ENCODE measurements at regions not wholly inside any gene's neighbourhood (a gene's known extent, or its start where the extent isn't known, plus 50 kb on each side); places are given as distances from the start of the nearest gene placed in this dataset.
"Not testable (repeated sequence)": the region's sequence is repeated elsewhere in the genome, so short reads cannot be mapped to it uniquely, and the experiment has no call there.

- no TSS peak for BruUV-seq (replicated peaks)
These were observed 133.0 kb upstream of the STK32A start for GRCh38 chr5:147101659-147102369.

GRCh38 chr5:147112899-147113298, 121.9 kb upstream of the STK32A start:
- H3K36me3 ChIP-seq (ENCODE audit: low read depth, low read length) = no peaks in the 10 kb centered on the region
- TF ChIP-seq CTCF (conservative IDR thresholded peaks at IDR 0.05; ENCODE audit: low read depth, low read length) = no peak
- no peak for TF ChIP-seq EZH2 (IDR thresholded peaks at IDR 0.05; ENCODE audit: low read length, unreplicated experiment)
- TF ChIP-seq EZH2phosphoT487 (IDR thresholded peaks at IDR 0.05; ENCODE audit: borderline replicate concordance, low read length) = no peak
- DNase-seq (no peak), ATAC-seq (no peak)
- no peaks in the 10 kb centered on the region for H3K9me2 ChIP-seq (replicated peaks; ENCODE audit: low read length)
- H3F3A ChIP-seq (ENCODE audit: low read length, unreplicated experiment) = no peaks in the 10 kb centered on the region
- no peaks in the 10 kb centered on the region for H3K9me3 ChIP-seq (ENCODE audit: low read length)
- H3K27ac ChIP-seq (ENCODE audit: low read length) = no peak overlapping the region
- no peak overlapping the region for H3K4me2 ChIP-seq (ENCODE audit: low read length)
- intact Hi-C loops (cut with micrococcal nuclease) = no loop called here
- no peak overlapping the region for H3K9ac ChIP-seq (ENCODE audit: low read length)
- H3K4me3 ChIP-seq (ENCODE audit: low read length) = no peak overlapping the region
- BruUV-seq (replicated peaks) = no TSS peak
- no peak overlapping the region for H2AFZ ChIP-seq (ENCODE audit: low read length)
- H4K20me1 ChIP-seq (ENCODE audit: low read length) = no peaks in the 10 kb centered on the region
- POLR2A ChIA-PET (ENCODE audit: unreplicated experiment) = no interaction called here
- peaks cover 3% of the 10 kb centered on the region; the same call in 1 of the 2 replicates for H3K27me3 ChIP-seq (ENCODE audit: low read length)
- no peaks in the 10 kb centered on the region for H3K79me2 ChIP-seq (ENCODE audit: low read length)
- no peaks in the 10 kb centered on the region for H3K4me1 ChIP-seq (ENCODE audit: insufficient read depth, low read length)
- CTCF ChIA-PET = no interaction called here

More at GRCh38 chr5:147101659-147102369, 133.0 kb upstream of the STK32A start:
- ATAC-seq = no peak
- no peaks in the 10 kb centered on the region for H3F3A ChIP-seq (ENCODE audit: low read length, unreplicated experiment)
- H3K9ac ChIP-seq (ENCODE audit: low read length) = no peak overlapping the region
- ChIA-PET CTCF (no interaction called here), POLR2A (ENCODE audit: unreplicated experiment) (no interaction called here)
- H3K4me3 ChIP-seq (ENCODE audit: low read length) = no peak overlapping the region
- H3K27ac ChIP-seq (ENCODE audit: low read length) = no peak overlapping the region
- TF ChIP-seq EZH2phosphoT487 (IDR thresholded peaks at IDR 0.05; ENCODE audit: borderline replicate concordance, low read length) = no peak
- TF ChIP-seq EZH2 (IDR thresholded peaks at IDR 0.05; ENCODE audit: low read length, unreplicated experiment) = no peak
- no peak for TF ChIP-seq CTCF (conservative IDR thresholded peaks at IDR 0.05; ENCODE audit: low read depth, low read length)
- H3K4me1 ChIP-seq (ENCODE audit: insufficient read depth, low read length) = no peaks in the 10 kb centered on the region
- H3K9me2 ChIP-seq (replicated peaks; ENCODE audit: low read length) = no peaks in the 10 kb centered on the region
- intact Hi-C loops (cut with micrococcal nuclease) = no loop called here
- no peaks in the 10 kb centered on the region for H3K9me3 ChIP-seq (ENCODE audit: low read length)
- DNase-seq = no peak
- H3K4me2 ChIP-seq (ENCODE audit: low read length) = no peak overlapping the region
- no peaks in the 10 kb centered on the region for H4K20me1 ChIP-seq (ENCODE audit: low read length)
- no peaks in the 10 kb centered on the region for H3K79me2 ChIP-seq (ENCODE audit: low read length)
- H2AFZ ChIP-seq (ENCODE audit: low read length) = no peak overlapping the region
- H3K36me3 ChIP-seq (ENCODE audit: low read depth, low read length) = no peaks in the 10 kb centered on the region
- peaks cover 10% of the 10 kb centered on the region; the same call in 1 of the 2 replicates for H3K27me3 ChIP-seq (ENCODE audit: low read length)

DNA sequence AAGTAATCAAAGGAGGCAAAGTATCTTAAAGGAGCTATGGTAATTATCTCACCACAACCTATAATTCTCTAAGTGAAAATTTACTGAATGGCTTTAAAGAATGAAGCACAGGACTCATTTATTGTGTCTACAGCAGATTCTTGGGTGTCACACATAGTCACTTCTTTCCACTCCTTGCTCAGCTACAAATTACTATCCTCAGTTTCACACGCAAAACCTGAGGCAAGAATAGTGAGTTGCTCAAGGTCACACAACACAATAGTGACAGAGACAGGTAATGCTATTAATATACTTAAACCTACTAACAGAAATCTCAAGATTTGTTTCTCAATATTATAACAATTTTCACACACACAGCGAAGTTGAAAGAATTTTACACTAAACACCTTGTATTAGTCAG, 120.9 kb upstream of the STK32A start:
- no peaks in the 10 kb centered on the region for H3K36me3 ChIP-seq (ENCODE audit: low read depth, low read length)
- H3K4me1 ChIP-seq (ENCODE audit: insufficient read depth, low read length) = no peaks in the 10 kb centered on the region
- H3K9ac ChIP-seq (ENCODE audit: low read length) = no peak overlapping the region
- H3K9me2 ChIP-seq (replicated peaks; ENCODE audit: low read length) = no peaks in the 10 kb centered on the region
- no peaks in the 10 kb centered on the region for H4K20me1 ChIP-seq (ENCODE audit: low read length)
- ATAC-seq (no peak), DNase-seq (no peak)
- no peaks in the 10 kb centered on the region for H3K79me2 ChIP-seq (ENCODE audit: low read length)
- no TSS peak for BruUV-seq (replicated peaks)
- H3F3A ChIP-seq (ENCODE audit: low read length, unreplicated experiment) = no peaks in the 10 kb centered on the region
- no peaks in the 10 kb centered on the region for H3K27me3 ChIP-seq (ENCODE audit: low read length)
- no peaks in the 10 kb centered on the region for H3K9me3 ChIP-seq (ENCODE audit: low read length)
- H2AFZ ChIP-seq (ENCODE audit: low read length) = no peak overlapping the region
- no peak overlapping the region for H3K4me2 ChIP-seq (ENCODE audit: low read length)
- H3K27ac ChIP-seq (ENCODE audit: low read length) = no peak overlapping the region
- no peak for TF ChIP-seq CTCF (conservative IDR thresholded peaks at IDR 0.05; ENCODE audit: low read depth, low read length)
- no peak for TF ChIP-seq EZH2phosphoT487 (IDR thresholded peaks at IDR 0.05; ENCODE audit: borderline replicate concordance, low read length)
- TF ChIP-seq EZH2 (IDR thresholded peaks at IDR 0.05; ENCODE audit: low read length, unreplicated experiment) = no peak
- POLR2A ChIA-PET (ENCODE audit: unreplicated experiment) = no interaction called here
- H3K4me3 ChIP-seq (ENCODE audit: low read length) = no peak overlapping the region
- intact Hi-C loops (cut with micrococcal nuclease) = no loop called here
- CTCF ChIA-PET = no interaction called here

DNA sequence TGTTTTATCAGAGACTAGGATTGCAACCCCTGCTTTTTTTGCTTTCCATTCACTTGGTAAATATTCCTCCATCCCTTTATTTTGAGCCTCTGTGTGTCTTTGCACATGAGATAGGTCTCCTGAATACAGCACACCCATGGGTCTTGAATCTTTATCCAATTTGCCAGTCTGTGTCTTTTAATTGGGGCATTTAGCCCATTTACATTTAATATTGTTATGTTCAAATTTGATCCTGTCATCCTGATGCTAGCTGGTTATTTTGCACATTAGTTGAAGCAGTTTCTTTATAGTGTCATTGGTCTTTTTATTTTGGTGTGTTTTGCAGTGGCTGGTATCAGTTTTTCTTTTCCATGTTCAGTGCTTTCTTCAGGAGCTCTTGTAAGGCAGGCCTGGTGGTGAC, 95.1 kb upstream of the STK32A start:
- H3K4me3 ChIP-seq (ENCODE audit: low read length); DNase-seq; H3F3A ChIP-seq (ENCODE audit: low read length, unreplicated experiment); H3K9me2 ChIP-seq (replicated peaks; ENCODE audit: low read length); H2AFZ ChIP-seq (ENCODE audit: low read length); H3K4me2 ChIP-seq (ENCODE audit: low read length); H3K4me1 ChIP-seq (ENCODE audit: insufficient read depth, low read length); POLR2A ChIA-PET (ENCODE audit: unreplicated experiment); BruUV-seq (replicated peaks); H4K20me1 ChIP-seq (ENCODE audit: low read length); H3K9ac ChIP-seq (ENCODE audit: low read length); H3K27ac ChIP-seq (ENCODE audit: low read length); H3K79me2 ChIP-seq (ENCODE audit: low read length); H3K36me3 ChIP-seq (ENCODE audit: low read depth, low read length); intact Hi-C loops (cut with micrococcal nuclease); ATAC-seq; CTCF ChIA-PET; H3K9me3 ChIP-seq (ENCODE audit: low read length); H3K27me3 ChIP-seq (ENCODE audit: low read length): not testable (repeated sequence)

All from PC-3 (cell line).